Colonic mucosa (tissue), 4 donors: ENCODE measurements at regions not wholly inside any gene's neighbourhood (a gene's known extent, or its start where the extent isn't known, plus 50 kb on each side); places are given as distances from the start of the nearest gene placed in this dataset.

ENCODE experiments used
- DNase-seq: peaks from one replicate; pipeline ENCODE4 v3.0.0-alpha.2; 2020
- H3K27ac ChIP-seq: fragments of 200-600 bp; one replicate; pipeline ENCODE4 v1.8.0; 2021
- H3K27me3 ChIP-seq: fragments of 200-600 bp; one replicate; pipeline ENCODE4 v1.8.0; 2021
- H3K36me3 ChIP-seq: fragments of 200-600 bp; one replicate; pipeline ENCODE4 v1.8.0; 2021
- H3K4me1 ChIP-seq: fragments of 200-600 bp; one replicate; pipeline ENCODE4 v1.8.0; 2021; ENCODE audit warnings: mild to moderate bottlenecking
- H3K4me3 ChIP-seq: fragments of 200-600 bp; one replicate; pipeline ENCODE4 v1.8.0; 2021
- H3K9ac ChIP-seq, 2 donors: one replicate each; pipeline ENCODE4 v1.7.0; 2013; ENCODE audit warnings: control low read depth in 2 of 2, low read depth in 2 of 2, low read length in 2 of 2
- H3K9me3 ChIP-seq: fragments of 200-600 bp; one replicate; pipeline ENCODE4 v1.8.0; 2021
- intact Hi-C: fragments of 100-400 bp; cut with DNase I; formaldehyde crosslinking; loops from one replicate; pipeline ENCODE4 v1.14.1; 2022
- TF ChIP-seq, protein P1 (sequence below): fragments of 200-600 bp; IDR thresholded peaks from one replicate; pipeline ENCODE4 v1.8.0; 2022; ENCODE audit warnings: antibody characterized with exemption, mild to moderate bottlenecking
- donor health status: healthy.
- donor health status: DM: no; HTN: no; CAD: no.
- donor health status: DM: no; HTN: no; CAD: no.

DNA sequence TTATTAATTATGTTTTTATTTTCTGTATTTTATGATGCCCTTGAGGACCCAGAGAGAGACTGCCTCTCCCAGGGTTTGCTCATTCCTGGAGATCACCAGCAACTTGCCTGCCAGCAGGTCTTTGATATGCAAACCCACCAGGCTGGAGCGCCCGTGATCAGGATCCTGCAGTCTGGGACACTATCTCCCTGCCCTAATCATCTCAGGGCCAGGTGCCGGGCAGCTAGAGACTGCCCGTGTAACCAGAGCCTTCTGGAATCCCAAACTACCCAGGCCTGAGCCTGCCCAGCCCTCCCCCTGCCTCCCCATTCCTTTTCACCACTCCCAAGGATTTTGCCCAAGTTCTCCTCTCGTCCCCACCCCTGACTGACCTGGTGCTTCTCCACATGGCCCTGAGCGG, 52.2 kb upstream of the B3GAT1 start:
- Histone ChIP-seq H3K27ac (no peak overlapping the region), H3K9me3 (no peaks in the 10 kb centered on the region), H3K9ac (no peak overlapping the region), H3K27me3 (no peaks in the 10 kb centered on the region), H3K4me1 (peaks cover 9% of the 10 kb centered on the region), H3K36me3 (no peaks in the 10 kb centered on the region), H3K4me3 (no peak overlapping the region)
- TF ChIP-seq, protein P1, sequence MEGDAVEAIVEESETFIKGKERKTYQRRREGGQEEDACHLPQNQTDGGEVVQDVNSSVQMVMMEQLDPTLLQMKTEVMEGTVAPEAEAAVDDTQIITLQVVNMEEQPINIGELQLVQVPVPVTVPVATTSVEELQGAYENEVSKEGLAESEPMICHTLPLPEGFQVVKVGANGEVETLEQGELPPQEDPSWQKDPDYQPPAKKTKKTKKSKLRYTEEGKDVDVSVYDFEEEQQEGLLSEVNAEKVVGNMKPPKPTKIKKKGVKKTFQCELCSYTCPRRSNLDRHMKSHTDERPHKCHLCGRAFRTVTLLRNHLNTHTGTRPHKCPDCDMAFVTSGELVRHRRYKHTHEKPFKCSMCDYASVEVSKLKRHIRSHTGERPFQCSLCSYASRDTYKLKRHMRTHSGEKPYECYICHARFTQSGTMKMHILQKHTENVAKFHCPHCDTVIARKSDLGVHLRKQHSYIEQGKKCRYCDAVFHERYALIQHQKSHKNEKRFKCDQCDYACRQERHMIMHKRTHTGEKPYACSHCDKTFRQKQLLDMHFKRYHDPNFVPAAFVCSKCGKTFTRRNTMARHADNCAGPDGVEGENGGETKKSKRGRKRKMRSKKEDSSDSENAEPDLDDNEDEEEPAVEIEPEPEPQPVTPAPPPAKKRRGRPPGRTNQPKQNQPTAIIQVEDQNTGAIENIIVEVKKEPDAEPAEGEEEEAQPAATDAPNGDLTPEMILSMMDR = no peak
- intact Hi-C loops = no loop called here
- no peak for DNase-seq

DNA sequence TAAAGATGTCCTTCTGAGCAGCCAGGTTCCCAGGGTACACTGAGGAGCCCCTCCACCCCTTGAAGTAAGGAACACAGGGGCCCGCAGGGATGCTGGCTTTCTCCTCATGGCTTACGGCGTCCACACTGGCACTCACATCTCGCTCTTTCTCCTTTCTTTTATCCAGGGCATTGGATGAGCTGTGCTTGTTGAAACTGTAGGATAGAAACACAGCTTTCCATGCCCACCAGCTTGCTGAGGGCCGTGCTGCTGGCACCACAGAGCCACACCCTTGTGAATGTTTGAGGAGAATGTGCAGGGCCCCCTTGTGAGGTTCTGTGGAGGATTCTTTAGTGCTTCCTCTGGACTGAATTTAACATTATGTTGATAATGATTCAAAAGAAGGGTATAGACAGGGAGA, 51.7 kb upstream of the B3GAT1 start:
- no peaks in the 10 kb centered on the region for H3K9me3 ChIP-seq
- H3K27ac ChIP-seq = no peak overlapping the region
- H3K9ac ChIP-seq = no peak overlapping the region
- H3K36me3 ChIP-seq = no peaks in the 10 kb centered on the region
- DNase-seq = no peak
- intact Hi-C loops = no loop called here
- no peak overlapping the region for H3K4me3 ChIP-seq
- peaks cover 6% of the 10 kb centered on the region for H3K4me1 ChIP-seq
- TF ChIP-seq, protein P1 = no peak
- H3K27me3 ChIP-seq = no peaks in the 10 kb centered on the region
